NK-92 treated with Interleukin-12 subunit alpha and Interleukin-12 subunit beta, amount 100 ng/mL, for 24 hours (cell line): ENCODE measurements at regions not wholly inside any gene's neighbourhood (a gene's known extent, or its start where the extent isn't known, plus 50 kb on each side); places are given as distances from the start of the nearest gene placed in this dataset.
"Not testable (repeated sequence)": the region's sequence is repeated elsewhere in the genome, so short reads cannot be mapped to it uniquely, and the experiment has no call there.

Experiments
- DNase-seq: peaks from one replicate; lab custom pipeline; 2025; lab: John Stamatoyannopoulos, UW

- DNase-seq = not testable (repeated sequence)
Measured at GRCh38 chr15:24505216-24505615, 170.4 kb upstream of the NPAP1 start.

GRCh38 chr15:24509714-24510113, 165.9 kb upstream of the NPAP1 start:
- not testable (repeated sequence) for DNase-seq

- not testable (repeated sequence) for DNase-seq
Measured at GRCh38 chr15:24511598-24511997, 164.0 kb upstream of the NPAP1 start.

- not testable (repeated sequence) for DNase-seq
Measured at GRCh38 chr15:24518772-24519171, 156.8 kb upstream of the NPAP1 start.

GRCh38 chr15:24531235-24531634, 144.3 kb upstream of the NPAP1 start:
- not testable (repeated sequence) for DNase-seq

GRCh38 chr15:24534032-24534431, 141.5 kb upstream of the NPAP1 start:
- not testable (repeated sequence) for DNase-seq

GRCh38 chr15:24557281-24557680, 118.3 kb upstream of the NPAP1 start:
- DNase-seq = not testable (repeated sequence)

- DNase-seq = no peak
Measured at GRCh38 chr15:24607636-24608035, 67.9 kb upstream of the NPAP1 start.

- DNase-seq = no peak
Measured at GRCh38 chr15:24617646-24618045, 57.9 kb upstream of the NPAP1 start.

- no peak for DNase-seq
Measured at GRCh38 chr15:24621630-24622215, 53.9 kb upstream of the NPAP1 start.
